Activated T-cell treated with anti-CD3 and anti-CD28 coated beads, Interleukin-2, amount 50 U/mL, for 1 hour (primary cell): ENCODE measurements at regions not wholly inside any gene's neighbourhood (a gene's known extent, or its start where the extent isn't known, plus 50 kb on each side); places are given as distances from the start of the nearest gene placed in this dataset.
"Not testable (repeated sequence)": the region's sequence is repeated elsewhere in the genome, so short reads cannot be mapped to it uniquely, and the experiment has no call there.

Experiments used
- DNase-seq: peaks from one replicate; pipeline ENCODE4 v3.0.0-alpha.2; 2020

DNA sequence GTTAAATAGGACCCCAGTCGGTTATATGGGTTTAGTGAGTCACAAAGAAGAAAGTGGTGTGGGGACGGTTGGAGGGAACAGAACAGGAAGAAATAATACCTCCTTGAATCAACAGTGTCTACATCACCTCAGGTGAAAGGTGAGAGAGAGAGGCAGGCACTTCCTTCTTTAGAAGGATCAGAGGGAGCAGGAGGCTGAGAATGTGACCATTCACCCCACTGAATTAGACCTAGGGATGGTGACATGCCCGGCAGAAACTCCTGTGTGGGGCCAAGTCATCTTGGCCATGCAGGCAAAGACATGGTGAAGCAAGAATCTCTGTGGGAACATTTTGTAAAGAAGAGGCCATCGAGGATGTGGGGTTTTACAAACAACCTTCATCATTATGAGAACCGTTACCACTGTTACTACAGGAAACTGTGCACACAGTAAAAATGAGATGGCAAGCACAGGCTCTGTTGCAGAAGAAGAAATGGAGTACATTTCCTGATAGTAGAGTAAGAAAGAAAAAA is 1196.9 kb downstream of the VRK1 start:
- DNase-seq, result peak; percentile 59

DNA sequence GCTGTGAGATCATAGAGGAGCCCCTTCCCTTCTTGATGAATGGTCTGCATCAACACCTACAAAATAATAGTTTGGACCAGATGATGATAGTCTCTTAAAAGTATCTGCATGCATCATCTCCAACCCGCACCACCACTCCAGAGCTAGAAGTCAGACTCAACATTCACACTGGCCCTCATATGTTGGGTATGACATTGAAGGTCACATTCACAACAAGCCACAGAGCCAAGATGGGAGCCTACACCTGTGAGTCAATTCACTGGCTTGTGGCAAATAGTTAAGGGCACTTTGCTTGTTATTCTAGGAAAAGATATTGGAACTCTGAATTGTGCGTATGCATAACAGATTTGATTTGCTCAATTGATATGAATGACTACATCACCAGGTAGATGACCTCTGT is 1197.9 kb downstream of the VRK1 start:
- DNase-seq, result no peak

DNA sequence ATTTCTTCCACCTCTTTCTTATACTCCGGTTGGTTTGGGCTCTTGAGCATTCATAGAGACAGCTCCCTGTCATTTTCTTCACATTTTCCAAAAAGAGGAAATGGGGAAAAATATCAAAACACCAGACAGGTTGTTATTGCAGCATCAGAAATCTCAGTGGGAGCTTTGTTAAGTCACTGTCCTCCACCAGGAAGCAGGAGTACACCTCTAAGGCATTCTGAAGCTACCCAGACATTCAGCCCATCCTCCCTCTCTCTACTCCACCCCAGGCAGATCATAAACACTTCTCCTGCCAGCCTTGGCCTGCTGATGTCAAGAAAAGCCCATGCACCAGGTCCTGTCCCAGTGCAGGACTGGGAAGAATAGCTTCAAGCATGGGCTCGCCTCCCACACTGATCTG is 1198.3 kb downstream of the VRK1 start:
- DNase-seq, result no peak

GRCh38 chr14:98006008-98006407 is 1208.8 kb downstream of the VRK1 start:
- DNase-seq, result no peak

- DNase-seq, result no peak
Measured at GRCh38 chr14:98008381-98009113, 1211.4 kb downstream of the VRK1 start.

- DNase-seq, result not testable (repeated sequence)
Measured at GRCh38 chr14:98009177-98009576, 1212.0 kb downstream of the VRK1 start.

DNA sequence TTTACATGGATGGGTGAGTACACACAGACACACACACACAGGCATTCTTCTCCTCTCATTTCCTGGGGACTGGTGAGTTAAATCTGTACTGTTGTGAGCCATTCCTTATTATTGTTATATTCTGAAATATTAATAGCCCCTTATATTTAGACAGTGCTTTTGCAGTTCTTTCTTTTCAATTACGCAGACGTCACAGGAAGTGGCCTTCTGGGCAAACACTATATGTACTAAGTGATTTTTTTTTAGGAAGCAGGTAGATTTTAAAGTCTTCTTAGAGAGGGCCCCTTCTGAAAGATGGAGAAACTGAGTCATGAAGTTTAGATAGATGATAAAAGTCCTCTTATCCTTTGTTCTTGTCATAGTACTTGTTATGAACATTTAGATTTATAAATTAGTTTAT is 1213.6 kb downstream of the VRK1 start:
- DNase-seq, result no peak

GRCh38 chr14:98014851-98015615 is 1217.9 kb downstream of the VRK1 start:
- no peak for DNase-seq

- DNase-seq, result no peak
Measured at GRCh38 chr14:98015921-98016320, 1218.7 kb downstream of the VRK1 start.

- DNase-seq, result no peak
Measured at GRCh38 chr14:98018628-98019027, 1221.4 kb downstream of the VRK1 start.

DNA sequence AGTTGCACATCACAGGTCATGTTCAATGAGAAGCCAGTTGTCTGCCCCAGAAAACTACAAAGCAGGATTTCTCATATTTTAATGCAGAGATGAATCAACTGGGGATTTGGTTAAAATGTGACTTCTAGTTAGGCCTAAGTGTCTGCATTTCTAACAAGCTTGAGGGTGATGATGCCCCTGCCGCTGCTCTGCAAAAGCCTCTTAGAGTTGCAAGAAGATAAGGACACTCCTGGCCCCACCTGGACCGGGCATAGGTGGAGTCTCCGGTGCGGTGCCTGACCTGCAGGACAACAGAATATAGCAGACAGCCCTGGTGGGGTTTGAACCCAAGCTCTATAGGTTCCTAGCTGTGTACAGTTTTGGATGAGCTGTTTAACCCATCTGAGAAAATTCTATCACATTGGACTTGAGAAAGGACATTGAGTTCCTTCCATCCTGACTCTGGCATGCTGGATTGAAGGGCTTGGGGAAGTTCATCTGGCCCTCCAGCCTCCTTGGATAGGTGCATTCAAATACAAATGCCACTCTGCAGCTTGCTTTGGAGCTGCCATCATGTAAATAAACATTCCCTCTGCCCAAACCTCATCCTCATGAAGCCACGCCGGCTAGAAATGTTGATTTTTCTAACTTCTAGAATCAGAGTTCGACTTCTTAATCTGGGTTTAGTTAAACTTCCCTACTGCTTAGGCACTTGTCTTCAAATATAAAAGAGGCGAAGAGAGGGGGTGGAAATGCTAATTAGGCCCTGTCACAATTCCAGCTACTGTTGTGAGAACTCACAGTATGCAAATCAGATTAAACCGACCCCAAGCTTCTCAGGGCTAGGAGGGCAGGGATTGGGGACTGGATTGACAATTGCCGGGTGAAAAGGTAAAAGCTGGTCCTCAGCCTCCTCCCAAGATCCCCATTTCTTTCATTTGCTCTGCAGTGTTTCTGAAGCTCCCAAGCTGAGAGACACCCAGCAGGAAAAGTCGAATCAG is 1225.6 kb downstream of the VRK1 start:
- DNase-seq, result no peak

DNA sequence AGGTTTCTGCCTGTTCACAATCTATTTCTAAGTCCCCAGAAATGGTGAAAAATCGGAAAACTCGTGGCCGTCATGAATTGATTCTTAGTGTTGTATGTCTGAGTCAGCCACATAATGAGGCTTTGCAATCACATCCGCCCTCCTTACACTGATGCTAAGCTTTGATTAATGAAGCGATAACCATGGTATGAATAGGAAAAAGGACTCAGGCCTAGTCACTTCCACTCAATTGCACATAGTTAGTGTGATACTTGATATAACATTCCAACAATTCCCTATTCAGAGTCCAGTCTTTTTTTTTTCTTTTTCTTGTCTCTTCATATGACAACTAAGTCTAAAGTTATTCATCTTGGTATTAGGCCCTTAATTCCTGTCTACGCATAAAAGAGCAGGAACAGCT is 1231.0 kb downstream of the VRK1 start:
- DNase-seq, result no peak

- DNase-seq, result no peak
Measured at GRCh38 chr14:98035396-98035795, 1236.6 kb downstream of the BCL11B start.

DNA sequence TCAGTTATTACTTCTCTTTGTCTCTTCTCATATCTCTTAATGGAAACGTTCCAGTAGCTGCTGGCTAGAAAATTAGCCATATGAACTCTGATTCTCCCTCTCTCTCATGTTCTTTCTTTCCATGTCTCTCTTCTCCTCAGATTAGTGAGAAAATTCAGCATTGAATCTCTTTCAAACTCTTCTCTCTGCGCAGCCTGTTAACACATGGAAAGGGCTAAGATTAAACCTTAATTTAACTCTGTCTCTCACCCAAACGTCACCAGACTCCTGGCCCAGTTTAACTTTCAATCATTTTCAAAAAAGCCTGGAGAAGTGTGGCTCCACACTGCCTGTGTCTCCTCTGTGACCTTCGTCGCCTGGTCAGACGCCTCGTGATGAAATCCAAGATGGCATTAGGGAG is 1234.2 kb downstream of the BCL11B start:
- no peak for DNase-seq

DNA sequence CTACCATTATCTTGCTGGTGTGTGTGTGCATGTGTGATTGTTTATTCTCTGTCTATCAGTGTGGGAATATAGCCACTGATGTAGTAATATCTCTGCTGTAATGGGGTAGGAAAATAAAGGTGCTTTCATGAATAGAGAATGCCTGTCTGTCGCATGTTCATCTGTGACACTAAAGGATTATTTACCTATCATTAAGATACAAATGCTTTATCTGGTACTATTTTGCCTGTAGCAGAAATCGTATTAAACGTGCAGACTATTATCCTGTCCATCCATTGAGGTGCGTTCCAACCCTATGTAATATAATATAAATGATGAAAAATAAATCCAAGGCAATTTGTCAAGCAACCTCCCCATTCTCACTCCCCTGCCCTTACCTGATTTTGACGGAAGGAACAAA is 1215.1 kb downstream of the BCL11B start:
- no peak for DNase-seq

DNA sequence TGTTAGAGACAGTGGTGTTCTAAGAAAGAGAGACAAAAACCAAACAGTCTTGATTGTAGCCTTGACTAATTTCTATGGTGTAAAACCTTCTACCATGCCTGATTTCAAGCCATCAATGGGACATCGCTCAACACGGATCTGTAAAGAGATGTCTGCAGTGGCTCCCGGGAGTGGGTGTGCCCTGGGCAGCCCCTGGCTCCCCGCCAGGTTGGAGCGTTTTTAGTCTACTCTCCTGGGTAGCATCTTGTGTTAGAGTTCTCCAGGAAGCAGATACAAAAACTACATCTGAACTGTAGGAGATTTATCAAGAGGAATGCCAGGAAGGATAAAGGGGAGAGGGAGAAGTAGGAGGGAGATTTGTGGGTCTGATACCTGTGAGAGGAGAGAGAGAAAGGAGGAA is 1212.9 kb downstream of the BCL11B start:
- DNase-seq, result no peak

- DNase-seq, result no peak
Measured at GRCh38 chr14:98062083-98062482, 1209.9 kb downstream of the BCL11B start.

DNA sequence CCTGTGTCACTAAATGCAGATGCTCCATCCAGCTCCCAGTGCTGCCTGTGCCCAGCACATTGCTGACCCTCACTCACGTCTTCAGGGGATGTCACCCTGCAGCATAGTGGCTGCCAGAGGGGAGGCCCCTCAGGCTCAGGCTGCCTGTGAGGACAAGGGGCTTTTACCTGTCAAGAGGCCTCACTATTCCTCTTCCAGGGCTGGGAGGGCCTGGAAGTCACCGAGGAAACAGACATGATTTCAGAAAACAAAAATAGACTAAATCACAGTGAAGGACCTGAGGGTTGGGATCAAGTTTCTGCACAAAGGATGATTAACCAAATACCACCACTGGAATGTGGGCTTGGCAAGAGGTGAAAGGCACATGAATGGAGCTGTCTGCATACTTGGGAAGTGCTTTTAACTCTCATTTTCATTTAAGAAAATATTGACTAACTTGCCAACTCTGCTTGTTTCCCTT is 1202.3 kb downstream of the BCL11B start:
- DNase-seq, result no peak

- no peak for DNase-seq
Measured at GRCh38 chr14:98070536-98070935, 1201.5 kb downstream of the BCL11B start.

DNA sequence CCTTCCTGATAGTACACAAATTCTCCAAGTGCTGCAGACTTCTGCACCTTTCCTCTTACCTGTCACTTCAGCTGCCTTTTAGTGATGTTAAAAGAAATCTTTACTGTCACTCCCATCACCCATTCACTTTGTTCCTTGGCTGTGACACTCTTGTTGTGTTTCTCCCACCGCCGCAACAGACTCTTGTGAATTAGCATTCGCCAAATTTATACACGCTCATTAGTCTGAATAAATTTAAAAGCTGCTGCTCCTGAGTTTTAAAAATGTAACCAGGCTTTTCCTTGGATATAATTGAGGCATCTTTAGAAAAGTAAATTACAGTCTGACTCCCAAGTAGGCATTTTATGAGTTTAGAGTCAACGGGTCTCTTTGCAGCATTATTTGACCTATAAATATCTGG is 1197.9 kb downstream of the BCL11B start:
- DNase-seq, result no peak

- no peak for DNase-seq
Measured at GRCh38 chr14:98077176-98077575, 1194.8 kb downstream of the BCL11B start.

GRCh38 chr14:98082833-98083232 is 1189.2 kb downstream of the BCL11B start:
- DNase-seq, result no peak

GRCh38 chr14:98085751-98086150 is 1186.2 kb downstream of the BCL11B start:
- DNase-seq, result no peak
